ENCODE measurements at regions not wholly inside any gene's neighbourhood (a gene's known extent, or its start where the extent isn't known, plus 50 kb on each side); places are given as distances from the start of the nearest gene placed in this dataset.

DNA sequence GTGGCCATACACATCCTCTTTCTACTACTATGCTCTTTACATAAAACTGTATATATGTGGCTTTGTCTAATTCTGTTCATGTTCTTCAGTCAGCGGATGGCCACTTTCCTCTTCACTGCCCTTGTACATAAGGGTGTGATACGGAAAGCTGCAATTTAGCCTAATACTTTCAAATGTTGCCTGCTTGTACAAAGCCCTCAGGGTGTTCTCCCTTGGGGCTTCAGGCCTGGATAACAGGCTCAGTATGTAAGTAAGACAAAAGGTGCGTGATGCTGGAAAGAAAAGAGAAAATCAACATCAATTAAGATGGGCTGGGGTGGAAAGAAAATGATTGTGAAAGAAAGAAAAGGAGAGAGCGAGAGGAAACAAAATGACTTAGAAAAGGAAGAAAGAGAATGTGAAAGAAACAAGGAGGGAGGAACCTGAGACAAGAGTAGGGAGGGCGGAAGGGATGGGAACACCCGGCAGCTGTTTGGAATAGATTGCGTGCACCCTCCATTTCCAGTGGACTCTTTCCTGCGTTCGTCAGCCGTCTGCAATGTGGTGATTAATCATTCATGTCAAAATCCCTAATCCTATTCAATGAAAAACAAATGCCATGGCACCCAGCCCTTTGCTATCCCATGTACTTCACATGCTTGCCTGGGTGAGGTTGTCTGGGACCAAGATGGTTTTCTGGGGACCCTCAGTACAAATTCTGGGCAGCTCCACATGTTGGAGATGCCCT lies 553.6 kb downstream of the NUF2 start:
- H3K27ac ChIP-seq, result no peak overlapping the region
- H3K9me3 ChIP-seq, result no peaks in the 10 kb centered on the region
- no peak for ATAC-seq
- intact Hi-C loops (cut with DNase I), result no loop called here
- no peaks in the 10 kb centered on the region for H3K36me3 ChIP-seq
- H3K4me3 ChIP-seq, result no peak overlapping the region
- TF ChIP-seq, protein P1, sequence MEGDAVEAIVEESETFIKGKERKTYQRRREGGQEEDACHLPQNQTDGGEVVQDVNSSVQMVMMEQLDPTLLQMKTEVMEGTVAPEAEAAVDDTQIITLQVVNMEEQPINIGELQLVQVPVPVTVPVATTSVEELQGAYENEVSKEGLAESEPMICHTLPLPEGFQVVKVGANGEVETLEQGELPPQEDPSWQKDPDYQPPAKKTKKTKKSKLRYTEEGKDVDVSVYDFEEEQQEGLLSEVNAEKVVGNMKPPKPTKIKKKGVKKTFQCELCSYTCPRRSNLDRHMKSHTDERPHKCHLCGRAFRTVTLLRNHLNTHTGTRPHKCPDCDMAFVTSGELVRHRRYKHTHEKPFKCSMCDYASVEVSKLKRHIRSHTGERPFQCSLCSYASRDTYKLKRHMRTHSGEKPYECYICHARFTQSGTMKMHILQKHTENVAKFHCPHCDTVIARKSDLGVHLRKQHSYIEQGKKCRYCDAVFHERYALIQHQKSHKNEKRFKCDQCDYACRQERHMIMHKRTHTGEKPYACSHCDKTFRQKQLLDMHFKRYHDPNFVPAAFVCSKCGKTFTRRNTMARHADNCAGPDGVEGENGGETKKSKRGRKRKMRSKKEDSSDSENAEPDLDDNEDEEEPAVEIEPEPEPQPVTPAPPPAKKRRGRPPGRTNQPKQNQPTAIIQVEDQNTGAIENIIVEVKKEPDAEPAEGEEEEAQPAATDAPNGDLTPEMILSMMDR (IDR thresholded peaks at IDR 0.05), result no peak
- TF ChIP-seq POLR2A (IDR thresholded peaks at IDR 0.05), result no peak
- 48% methylated on average over 10 of the region's 10 CpGs for WGBS (ENCODE audit: insufficient coverage, low coverage, low lambda C conversion rate, missing lambda C conversion rate)
- no peaks in the 10 kb centered on the region for H3K4me1 ChIP-seq
- DNase-seq, result no peak
- no peaks in the 10 kb centered on the region for H3K27me3 ChIP-seq

DNA sequence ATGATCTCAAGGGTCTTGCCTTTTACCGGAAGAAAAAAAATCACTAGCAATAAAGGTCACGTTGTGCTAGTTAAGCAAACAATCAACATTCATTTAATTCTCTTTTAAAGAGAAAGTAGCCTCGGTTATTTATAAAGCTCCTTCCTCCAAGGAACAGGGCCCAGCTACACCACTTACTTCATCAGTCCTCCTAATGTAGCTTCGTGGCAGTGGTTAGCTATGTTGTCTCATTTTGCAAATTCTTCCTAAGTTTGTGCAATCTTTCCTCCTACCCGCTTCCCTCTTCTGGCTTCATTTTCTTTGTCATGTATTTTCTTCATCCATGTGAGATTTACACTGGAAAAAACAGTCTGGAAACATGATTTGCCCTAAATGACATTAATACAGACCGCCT lies 554.2 kb downstream of the NUF2 start:
- H3K4me3 ChIP-seq, result no peak overlapping the region
- no peaks in the 10 kb centered on the region for H3K9me3 ChIP-seq
- H3K27ac ChIP-seq, result no peak overlapping the region
- H3K4me1 ChIP-seq, result no peaks in the 10 kb centered on the region
- ATAC-seq (no peak), DNase-seq (no peak)
- 16% methylated on average over 6 of the region's 6 CpGs for WGBS (ENCODE audit: insufficient coverage, low coverage, low lambda C conversion rate, missing lambda C conversion rate)
- intact Hi-C loops (cut with DNase I), result no loop called here
- no peaks in the 10 kb centered on the region for H3K27me3 ChIP-seq
- no peaks in the 10 kb centered on the region for H3K36me3 ChIP-seq
- TF ChIP-seq, protein P1 (IDR thresholded peaks at IDR 0.05), result no peak
- TF ChIP-seq POLR2A (IDR thresholded peaks at IDR 0.05), result no peak

DNA sequence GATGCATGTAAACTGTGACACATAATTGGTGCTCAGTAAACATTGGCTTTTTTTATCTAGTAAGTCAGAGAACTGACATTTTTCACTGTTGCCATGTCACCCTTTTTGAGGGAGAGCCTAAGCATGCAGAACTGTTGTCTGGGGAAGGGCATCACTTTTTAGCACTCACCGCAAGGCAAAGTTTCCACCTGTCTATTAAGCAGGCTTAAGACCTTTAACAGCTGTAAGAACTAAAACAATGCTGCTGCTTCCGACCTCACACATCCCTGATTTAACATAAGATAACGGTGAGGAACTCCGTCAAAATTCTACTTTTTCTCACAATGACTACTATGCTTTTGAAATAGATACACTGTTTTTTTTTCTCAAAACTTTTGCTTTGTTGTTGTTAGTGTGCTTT lies 554.8 kb downstream of the NUF2 start:
- Histone ChIP-seq H3K9me3 (no peaks in the 10 kb centered on the region), H3K4me1 (no peaks in the 10 kb centered on the region), H3K27ac (no peak overlapping the region), H3K4me3 (no peak overlapping the region), H3K36me3 (no peaks in the 10 kb centered on the region), H3K27me3 (no peaks in the 10 kb centered on the region)
- DNase-seq (no peak), ATAC-seq (no peak)
- TF ChIP-seq, protein P1 (IDR thresholded peaks at IDR 0.05), result no peak
- no peak for TF ChIP-seq POLR2A (IDR thresholded peaks at IDR 0.05)
- 61% methylated on average over 3 of the region's 4 CpGs for WGBS (ENCODE audit: insufficient coverage, low coverage, low lambda C conversion rate, missing lambda C conversion rate)
- intact Hi-C loops (cut with DNase I), result no loop called here

DNA sequence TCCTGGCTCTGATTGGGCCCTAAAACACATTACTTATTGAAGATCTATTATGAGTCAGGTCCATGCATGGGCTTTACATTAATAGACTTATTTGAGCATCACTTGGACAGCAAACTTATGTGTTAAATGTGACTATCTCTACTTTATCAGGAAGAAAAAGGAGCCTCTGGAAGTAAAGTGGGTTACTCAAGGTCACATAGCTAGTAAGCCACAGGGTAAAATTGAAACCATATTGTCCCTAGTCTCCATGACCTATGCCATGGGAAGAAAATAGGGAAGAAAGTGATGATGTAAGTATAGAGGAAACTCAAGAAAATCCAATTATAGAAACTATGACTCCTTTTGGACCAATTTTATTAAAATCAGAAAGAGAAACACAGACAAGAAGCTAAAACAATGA lies 555.3 kb downstream of the NUF2 start:
- intact Hi-C loops (cut with DNase I), result no loop called here
- Histone ChIP-seq H3K27me3 (no peaks in the 10 kb centered on the region), H3K9me3 (no peaks in the 10 kb centered on the region), H3K27ac (no peak overlapping the region), H3K36me3 (no peaks in the 10 kb centered on the region), H3K4me3 (no peak overlapping the region), H3K4me1 (no peaks in the 10 kb centered on the region)
- TF ChIP-seq, protein P1 (IDR thresholded peaks at IDR 0.05), result no peak
- no peak for TF ChIP-seq POLR2A (IDR thresholded peaks at IDR 0.05)
- ATAC-seq (no peak), DNase-seq (no peak)

DNA sequence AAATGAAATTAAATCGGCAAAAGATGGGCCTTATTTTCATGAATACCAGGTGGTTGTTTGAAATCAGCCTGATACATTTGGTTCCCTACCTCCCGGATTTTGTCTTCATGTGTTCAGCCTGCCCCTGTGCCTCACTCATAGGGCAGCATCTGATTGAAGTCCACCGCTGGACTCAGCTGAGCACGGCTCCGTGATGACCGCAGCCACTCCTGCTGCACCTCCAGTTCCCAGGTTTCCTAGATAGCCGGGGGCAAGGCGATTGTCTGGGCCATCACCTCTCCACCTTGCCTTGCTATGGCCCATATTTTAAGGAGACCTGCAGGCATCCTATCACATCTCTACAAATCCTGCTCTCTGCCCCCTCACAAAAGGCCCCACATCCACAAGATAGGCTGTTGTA lies 563.8 kb downstream of the NUF2 start:
- 65% methylated on average over 2 of the region's 8 CpGs for WGBS (ENCODE audit: insufficient coverage, low coverage, low lambda C conversion rate, missing lambda C conversion rate)
- Histone ChIP-seq H3K9me3 (no peaks in the 10 kb centered on the region), H3K27me3 (no peaks in the 10 kb centered on the region), H3K4me3 (no peak overlapping the region), H3K4me1 (no peaks in the 10 kb centered on the region), H3K36me3 (no peaks in the 10 kb centered on the region), H3K27ac (no peak overlapping the region)
- intact Hi-C loops (cut with DNase I), result no loop called here
- no peak for TF ChIP-seq POLR2A (IDR thresholded peaks at IDR 0.05)
- TF ChIP-seq, protein P1 (IDR thresholded peaks at IDR 0.05), result no peak
- ATAC-seq (no peak), DNase-seq (no peak)

Measured in right lobe of liver (tissue), 6 donors.